RPMI7951 (cell line): ENCODE measurements at regions not wholly inside any gene's neighbourhood (a gene's known extent, or its start where the extent isn't known, plus 50 kb on each side); places are given as distances from the start of the nearest gene placed in this dataset.
"Not testable (repeated sequence)": the region's sequence is repeated elsewhere in the genome, so short reads cannot be mapped to it uniquely, and the experiment has no call there.

Experiments
- DNase-seq: peaks from one replicate; pipeline ENCODE4 v3.0.0-alpha.2; 2012; ENCODE audit warnings: low read depth

DNA sequence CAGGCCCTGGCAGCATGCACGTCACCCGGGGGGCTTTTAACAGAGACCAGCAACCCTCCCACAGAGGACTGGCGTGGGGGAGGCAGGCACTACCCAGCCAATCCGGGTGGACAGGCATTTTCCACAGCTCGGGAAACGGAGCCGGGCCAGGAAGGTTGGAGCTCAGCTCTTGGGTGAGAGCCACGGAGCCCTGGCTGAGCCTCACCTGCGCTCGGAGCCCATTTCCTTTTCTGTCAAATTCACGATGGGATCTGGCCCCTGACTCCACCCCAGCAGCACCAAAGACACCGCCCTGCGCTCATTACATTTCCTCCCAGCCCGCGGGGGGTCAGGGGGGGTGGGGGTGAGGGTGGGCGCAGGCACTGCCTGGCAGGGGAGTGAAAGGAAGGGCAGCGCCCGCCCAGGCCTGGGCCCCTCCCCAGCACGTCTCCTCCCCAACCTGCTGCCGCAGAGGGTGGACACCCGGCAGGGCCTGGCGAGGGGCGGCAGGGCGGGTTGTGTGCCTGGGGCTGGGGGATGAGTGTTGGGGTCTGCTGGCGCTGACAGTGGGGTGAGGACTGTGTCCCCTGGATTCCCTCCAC lies 145.4 kb downstream of the LAT start:
- DNase-seq, result not testable (repeated sequence)

DNA sequence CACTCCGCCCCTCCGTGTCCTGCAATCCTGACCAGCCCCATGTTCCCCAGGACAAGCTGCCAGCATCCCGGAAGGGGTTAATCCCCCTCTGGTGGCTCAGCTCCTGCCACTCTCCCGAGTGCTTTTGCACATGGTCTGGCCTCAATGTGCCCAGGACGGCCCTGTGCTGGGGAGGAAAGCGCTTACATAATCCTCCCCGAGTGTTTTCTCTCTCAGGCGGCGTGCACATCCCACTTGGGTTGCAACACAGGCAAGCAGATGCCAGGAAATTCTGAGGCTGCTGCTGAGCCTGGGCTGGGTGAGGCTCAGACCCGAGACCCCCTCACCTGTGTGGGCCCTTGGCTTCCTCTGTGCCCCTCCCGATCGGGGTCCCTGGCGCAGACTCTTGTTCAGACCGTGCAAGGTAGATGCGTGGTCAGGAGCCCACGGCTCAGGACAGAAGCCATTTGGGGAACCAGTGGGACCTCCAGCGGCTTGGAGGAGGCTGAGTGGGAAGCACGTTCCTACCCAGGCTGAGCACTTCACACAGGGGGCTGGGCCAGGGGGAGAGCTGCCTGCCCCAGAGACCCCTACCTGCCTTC lies 144.7 kb downstream of the LAT start:
- DNase-seq, result not testable (repeated sequence)

DNA sequence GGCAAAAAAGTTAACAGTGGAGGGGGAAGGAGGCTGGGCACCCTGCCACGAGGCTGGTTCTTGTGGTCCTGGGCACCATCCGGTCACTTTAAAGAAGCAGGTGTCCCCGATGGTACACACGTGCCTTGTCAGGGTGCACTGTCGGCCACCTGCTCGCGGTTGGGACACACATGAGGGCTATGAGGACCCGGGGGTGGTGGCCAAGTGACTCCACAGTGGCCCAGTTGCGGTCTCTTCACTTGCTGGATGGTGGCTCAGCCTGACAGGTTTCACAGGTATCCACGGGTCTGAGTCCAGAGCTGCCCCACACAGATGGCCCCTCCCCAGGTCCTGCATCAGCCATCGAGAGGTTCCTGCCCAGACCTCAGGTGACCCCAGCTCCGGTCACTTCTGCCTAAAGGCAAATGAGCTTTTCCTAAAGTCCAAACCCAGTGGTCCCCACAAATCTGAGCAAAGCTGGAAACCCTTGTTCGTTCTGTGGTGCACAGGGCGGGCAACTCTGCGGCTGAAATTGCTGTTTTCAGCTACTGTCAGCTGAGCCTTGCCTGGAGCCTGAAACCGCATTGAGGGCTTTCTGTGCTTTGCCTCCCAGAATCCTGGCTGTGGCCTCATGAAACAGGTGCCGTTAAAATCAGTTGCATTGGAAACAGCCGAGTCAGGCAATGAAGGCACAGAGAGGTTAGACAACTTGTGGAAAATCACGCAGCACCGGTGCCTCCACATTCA lies 144.0 kb downstream of the LAT start:
- not testable (repeated sequence) for DNase-seq

DNA sequence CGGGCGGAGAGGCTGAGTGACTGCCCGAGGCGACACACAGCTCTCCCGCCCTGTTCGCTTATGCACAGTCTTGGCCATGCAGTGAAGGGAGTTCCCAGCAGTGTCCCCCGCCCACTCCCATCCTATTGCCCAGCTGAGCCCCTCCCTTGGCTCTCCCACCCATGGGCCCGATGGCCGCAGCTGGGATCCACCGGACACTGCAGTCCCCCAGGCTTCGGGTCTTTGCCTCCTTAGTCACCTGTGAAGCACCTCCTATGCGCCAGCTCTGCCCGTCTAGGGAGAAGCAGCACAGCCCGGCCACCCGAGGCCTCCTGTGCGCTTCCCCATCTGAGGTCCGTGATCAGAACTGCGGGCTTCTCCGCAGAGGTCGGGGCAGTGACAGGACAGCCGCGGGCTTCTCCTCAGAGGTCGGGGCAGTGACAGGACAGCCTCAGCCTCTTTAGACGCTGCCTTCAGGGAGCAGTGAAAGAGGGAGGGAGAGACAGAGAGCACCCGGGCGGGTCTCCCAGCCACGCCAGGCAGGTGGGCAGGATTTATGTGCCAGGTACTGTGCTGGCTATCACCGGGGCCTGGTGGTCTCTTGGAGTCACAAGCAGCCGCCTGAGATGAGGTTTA lies 143.1 kb downstream of the LAT start:
- DNase-seq, result not testable (repeated sequence)

DNA sequence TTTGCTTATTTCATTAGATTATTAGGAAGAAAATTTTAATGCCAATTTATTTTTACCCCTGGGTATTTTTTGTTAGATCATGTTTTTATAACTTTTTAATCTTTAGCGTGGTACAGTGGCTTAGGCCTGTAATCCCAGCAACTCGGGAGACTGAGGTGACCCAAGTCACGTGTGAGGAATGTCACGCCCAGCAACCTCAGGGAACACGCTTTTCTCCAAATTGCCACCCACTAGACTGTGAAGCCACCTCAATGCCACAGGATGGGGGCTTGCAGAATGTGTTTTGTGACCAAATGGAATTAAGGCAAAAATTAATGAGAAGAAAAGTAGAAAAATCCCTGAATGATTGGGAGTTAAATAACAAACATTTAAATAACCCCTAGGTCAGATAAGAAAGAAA lies 141.8 kb downstream of the LAT start:
- DNase-seq, result no peak

DNA sequence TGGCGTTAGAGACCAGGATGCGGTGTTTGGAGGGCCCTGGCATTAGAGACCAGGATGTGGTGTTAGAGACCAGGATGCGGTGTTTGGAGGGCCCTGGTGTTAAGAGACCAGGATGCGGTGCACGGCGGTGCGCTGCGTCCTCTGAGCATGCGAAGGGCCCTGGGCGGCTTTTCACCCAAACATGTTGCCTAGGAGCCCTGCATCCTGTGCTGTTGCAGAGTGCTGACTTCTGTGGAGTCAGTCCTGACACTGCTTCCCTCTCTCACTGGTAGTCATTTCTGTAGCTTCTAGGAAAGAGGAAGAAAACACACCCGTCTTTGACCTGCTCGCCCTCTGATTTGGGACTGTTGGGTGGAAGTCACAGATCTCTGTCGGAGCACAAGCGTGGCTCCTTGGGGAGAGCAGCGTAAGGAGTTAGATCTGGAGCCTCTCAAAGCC lies 141.2 kb downstream of the LAT start:
- DNase-seq, result no peak

DNA sequence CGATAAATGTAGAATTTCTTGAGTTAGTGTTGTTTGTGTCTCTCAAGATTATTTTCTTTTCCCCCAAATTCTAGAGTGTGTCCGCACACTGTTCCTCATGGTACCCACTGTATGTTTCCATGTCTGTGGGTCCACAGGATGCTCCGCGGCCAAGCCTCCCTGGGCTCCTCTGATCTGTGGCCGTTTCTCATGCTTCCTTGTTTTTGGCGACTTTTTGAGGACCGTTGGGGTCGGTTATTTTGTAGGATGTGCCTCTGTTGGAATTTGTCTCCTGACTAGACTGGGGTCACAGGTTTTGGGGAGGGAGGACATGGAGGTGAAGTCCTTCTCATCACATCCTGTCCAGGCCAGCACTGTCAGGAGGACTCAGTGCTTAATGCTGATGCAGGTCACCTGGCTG lies 140.0 kb downstream of the LAT start:
- no peak for DNase-seq

DNA sequence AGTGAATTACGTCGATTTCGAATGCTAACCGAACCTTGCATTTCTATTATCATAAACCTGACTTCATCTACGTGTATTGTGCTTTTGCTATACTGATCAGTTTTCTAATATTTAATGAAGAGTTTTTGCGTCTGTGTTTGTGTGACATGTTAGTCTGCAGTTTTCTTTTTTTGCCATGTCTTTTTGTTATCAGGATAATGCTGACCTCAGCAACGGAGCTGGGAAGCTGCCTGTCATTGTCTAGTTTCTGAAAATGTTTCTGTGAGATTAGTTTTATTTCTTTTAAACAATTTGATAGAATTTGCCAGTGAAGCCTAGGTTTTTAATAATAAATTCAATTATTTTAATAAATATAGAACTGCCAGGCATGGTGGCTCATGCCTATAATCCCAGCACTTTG lies 139.3 kb downstream of the LAT start:
- DNase-seq, result not testable (repeated sequence)

DNA sequence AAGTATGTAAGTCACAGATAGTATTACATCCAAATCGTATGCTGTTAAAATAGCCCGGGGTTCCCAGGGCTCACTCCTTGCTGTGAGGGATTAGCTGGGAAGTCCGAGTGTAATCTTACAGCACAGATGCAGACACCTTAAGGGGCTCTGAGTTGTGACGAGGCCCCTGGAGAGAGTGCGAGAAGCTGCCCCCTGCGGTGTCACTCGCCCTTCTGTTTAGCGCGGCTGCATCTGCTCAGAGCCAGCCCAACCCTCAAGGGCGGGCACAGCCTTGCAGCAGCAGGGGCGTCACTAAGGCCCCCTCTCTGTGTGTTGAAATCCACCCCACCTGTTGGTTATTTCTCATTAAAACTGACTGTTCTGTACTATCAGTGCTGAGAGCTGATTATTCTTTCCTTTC lies 135.8 kb downstream of the LAT start:
- not testable (repeated sequence) for DNase-seq

DNA sequence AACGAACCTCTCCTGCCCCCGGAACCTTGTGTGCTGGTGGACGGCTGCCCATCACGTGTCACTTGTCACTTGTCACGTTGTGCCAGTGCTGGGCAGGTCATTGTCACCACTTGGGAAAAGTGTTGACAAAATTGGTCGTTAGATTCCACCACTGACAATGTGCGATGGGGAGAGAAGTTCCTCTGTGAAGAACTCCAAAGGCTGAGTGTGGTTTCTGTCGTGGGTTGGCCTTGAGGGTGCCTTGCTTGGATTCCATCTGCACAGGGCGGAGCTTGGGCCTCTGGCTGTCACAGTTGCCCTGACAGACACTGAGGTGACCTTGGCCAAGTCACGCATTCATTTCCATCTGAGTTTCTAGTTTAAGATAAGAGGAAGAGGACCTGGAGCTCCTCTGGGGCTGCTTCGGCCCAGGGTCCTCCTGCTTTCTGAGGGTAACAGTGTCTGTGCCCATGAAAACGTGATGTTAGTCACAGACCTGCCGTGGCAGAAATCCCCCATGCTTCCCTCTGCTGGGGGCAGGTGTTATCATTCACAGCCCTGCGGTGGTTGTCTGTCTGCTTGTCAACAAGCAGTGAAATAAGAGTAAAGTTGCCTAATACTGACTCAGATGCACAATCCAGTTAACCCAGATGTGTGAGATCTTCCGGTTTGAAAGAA lies 133.6 kb downstream of the LAT start:
- peak; percentile 42 for DNase-seq

DNA sequence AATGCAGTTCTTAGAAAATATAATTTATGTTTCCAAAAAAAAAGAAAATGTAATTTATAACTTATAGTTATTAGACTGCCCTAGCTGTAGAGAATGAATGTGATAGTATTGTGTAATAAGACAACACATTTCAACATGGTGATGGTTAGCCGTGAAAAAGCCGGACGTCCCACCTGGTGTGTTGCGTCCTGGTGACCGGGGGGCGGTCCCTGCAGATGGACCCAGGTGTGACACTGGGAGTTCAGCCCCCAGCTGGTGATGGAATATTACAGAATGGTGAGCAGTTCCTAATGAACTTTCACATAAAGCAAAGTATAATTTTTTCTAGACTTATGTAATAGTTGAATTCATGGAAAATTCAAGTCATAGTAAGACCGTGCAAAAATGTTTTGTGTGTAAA lies 132.8 kb downstream of the LAT start:
- DNase-seq, result no peak

DNA sequence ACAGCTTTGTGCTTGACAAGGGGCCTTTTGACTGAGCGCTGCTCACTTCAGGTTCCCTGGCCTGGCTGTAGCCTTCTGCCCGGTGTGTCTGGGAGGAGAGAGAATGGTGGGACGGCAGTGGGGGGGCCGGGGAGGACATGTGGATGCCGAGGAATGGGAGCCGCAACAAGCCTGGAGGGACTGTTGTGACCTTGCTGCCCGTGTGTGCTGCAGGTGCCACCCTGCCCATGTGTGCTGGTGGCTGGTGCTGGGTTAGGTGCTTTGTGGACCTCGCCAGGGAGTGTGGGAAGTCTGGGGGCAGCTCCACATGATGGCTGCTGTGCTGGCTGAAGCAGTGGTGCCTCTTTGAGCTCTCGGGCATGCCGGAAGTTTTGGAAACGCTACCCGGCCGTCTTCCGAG lies 132.1 kb downstream of the LAT start:
- DNase-seq, result no peak

DNA sequence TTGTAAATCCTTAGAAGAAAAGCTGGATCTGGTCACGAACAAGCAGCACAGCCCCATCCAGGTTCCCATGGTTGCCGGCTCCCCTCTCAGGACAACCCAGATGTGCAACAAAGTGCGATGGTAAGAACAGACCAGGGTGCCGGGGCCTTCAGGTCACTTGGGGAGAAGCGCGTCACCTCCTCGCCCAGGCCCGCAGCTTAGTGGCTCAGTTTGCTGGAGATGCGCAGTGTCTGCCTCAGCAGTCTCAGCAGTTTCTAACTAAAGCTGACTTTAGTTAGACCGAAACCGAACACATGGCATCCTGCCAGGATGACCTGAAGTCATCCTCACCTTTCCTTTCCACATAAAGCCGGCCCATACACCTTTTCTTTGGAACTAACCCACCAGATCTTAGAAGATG lies 131.4 kb downstream of the LAT start:
- peak; percentile 58 for DNase-seq

DNA sequence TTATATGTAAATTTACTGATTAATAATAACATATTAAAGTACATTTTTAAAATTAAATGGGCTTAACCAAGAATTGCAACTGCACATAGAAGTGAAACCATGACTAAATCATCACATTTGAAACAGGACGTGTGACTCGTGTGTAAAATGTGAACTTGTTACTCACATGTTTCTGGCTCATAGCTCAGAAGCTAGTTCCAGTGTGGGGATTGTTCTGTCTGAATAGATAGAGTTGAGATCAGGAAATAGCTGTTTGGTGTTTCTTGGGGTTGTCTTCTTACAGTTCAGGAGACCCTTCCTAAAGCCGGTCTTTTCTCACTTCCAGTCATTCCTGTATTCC lies 130.9 kb downstream of the LAT start:
- not testable (repeated sequence) for DNase-seq

DNA sequence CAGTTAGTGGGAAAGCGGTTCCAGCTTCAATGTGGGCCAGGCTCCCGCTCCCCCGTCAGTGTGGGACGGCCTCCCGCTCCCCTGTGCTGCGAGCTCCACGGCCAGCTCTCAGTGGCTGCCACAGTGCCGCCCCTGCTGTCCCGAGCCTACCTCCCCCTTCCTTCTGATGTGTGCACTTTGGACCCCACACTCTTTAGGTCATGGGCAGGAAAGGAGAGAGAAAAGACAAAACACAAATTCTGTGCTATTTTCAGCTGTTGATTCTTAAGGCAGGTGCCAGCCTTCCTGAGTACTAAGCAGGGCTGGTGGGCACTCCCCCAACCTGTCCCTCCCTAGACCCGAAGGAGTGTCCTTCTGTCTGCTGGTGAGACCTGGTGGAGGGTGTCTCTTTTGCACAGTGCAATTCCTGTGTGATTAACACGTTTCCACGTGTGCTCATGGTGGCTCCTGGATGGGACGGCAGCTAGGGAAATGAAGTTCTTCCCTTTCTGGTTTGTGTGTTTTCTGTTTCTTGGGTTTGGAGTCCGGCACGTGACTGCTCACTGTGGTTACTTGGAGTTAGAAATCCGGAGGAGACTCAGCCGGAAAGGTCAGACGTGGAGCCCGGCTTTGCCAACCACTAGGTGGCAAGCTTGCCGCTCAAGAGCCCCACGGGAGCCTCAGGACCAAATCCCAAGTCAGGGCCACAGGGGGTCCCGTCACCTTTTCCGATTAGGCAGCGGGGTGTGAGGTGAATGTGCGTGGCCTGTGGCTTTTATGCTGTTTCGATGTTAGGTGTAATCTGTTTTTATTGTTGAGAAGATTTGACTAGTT lies 130.3 kb downstream of the LAT start:
- DNase-seq, result peak; percentile 62

DNA sequence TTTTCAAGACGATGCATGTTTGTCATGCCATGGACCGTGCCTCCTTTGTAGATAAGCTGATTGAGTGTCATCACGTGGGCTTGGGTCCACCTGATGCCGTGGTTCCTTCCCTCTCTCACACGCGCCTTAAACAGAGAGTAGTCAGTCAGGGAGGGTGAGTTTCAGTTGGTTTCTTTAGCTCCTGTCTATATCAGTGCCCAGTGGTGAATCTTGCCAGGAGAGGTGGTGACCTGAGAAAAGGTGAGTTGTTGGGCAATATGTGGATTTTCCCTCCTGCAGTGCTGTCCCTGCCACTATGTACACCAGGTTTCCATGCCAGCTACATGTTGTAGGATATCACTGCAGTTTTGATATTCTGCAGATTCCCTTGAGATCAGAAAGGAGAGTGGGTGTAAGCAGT lies 129.7 kb downstream of the LAT start:
- no peak for DNase-seq

DNA sequence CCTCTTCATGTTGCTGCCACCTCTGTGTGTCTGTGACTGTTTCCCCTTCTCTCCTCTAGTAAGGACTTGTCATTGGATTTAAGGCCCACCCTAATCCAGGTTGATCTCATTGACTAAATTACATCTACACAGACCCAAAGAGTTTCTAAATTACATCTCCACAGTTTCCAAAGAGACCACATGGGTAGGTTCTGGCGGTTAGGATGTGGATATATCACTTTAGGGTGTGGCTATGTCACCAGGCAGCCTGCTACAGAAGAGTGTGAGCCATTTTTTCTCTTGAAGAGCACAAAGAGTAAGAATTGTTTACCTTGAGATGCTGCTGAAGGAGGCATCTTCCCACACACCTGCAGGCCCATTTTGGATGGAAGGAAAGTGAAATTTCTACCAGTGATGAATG lies 128.6 kb downstream of the LAT start:
- DNase-seq, result not testable (repeated sequence)

DNA sequence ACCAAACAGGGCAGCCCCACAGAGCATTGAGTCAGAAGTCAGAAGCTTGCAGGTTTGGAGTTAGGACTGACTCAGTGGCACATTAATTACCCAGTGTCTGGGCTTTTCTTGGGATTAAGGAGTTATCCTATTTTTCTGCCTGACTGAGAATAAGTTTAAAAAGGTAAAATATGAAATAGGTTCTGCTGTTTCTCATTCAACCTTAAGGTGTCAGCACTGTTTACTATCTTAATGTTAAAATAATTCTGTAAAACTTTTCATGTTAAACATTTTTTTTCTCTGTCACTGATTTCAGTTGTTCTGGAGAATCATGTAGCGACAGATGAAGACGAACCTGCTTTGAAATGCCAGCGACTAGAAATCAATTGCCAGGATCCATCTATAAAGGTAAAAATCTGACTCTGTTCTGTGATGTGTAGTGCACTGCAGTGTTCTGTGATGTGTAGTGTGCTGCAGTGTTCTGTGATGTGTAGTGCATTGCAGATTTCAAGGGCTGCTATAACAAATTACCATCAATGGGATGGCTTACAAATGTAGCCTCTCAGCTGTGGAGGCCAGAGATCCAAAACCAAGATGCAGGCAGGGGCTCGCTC lies 128.0 kb downstream of the LAT start:
- DNase-seq, result no peak

DNA sequence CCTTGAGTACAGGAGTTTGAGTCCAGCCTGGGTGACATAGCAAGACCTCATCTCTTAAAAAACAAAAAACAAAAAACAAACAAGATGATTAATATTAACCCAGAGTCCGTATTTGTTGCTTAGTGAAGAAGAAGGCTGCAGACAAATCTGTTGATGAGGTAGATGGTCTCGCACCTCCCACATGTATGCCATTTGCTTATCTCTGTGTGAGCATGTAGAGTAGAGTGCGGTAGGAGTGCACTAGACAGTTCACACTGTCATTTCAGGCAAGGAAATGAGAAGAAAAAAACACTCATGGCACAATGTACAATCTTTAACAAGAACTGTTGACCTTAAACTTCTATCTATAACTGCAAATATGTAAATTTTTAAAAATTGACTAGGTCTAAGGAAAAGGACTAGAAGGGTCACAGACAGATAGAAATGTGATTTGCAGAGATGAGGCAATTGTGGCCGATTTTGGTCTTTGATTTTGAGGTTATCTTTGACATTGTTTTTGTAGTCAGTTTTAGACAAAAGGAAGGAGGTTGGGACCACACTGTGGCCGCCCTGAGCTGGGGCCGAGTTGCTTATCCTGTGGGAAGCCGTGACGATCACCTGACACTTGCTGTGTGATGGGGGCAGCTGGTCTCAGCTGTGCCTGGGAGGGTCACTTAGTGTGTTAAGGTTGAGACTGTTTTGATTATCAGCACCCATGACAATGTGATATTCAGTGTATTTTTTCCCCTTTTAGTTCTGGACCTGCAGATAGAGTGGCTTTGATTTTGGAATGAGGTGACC lies 127.2 kb downstream of the LAT start:
- DNase-seq, result not testable (repeated sequence)

DNA sequence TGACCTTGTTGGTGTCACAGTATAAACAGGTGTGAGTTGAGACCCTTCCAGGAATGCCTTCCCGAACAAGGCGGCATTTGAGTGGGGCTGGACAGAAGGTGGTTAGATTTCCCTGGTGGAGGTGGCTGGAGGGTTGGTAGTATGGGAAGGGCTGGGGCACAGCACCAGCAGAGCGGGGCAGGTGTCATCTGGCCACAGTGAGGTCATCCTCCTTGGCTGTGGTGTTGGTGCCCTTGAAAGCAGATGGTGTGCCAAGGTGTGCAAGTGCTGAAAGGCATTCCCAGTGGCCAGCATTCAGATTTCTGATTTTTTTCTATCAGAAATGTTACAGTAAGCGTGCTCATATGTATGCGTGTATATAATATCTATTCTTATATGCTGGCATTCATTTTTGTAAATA lies 126.6 kb downstream of the LAT start:
- no peak for DNase-seq
